ENCODE measurements at regions not wholly inside any gene's neighbourhood (a gene's known extent, or its start where the extent isn't known, plus 50 kb on each side); places are given as distances from the start of the nearest gene placed in this dataset.
"Not testable (repeated sequence)": the region's sequence is repeated elsewhere in the genome, so short reads cannot be mapped to it uniquely, and the experiment has no call there.

DNA sequence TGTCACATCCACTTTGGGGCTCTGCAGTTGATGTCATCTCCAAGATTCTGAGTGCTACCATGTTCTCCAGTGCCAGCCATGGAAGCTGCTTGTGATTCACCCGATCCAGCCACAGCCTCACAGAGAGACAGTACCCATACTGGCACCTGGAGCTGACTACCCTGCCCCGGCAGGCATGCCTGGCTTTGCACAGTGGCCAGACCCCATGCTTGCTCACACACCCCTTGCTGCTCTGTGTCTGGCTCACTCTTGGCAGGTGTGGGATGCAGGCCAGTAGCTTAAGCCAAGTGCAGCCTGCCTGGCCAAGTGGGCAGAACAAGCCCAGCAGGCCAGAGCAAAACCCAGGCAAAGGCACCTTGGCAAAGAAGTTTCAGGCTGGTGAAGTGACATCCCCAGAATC is 828.4 kb upstream of the VRK2 start:
- no peaks in the 10 kb centered on the region for H3F3A ChIP-seq (ENCODE audit: insufficient read depth, low read length)
- no peak overlapping the region for H3K4me3 ChIP-seq (ENCODE audit: low read length)
- H3K27me3 ChIP-seq (replicated peaks; ENCODE audit: insufficient read depth, low read length) = no peaks in the 10 kb centered on the region
- no peak for DNase-seq
- H3K27ac ChIP-seq (ENCODE audit: low read length) = no peak overlapping the region
- H3K9me3 ChIP-seq (replicated peaks; ENCODE audit: insufficient read depth, low read length) = no peaks in the 10 kb centered on the region
- no peak overlapping the region for H2AFZ ChIP-seq (ENCODE audit: low read length)
- no peak overlapping the region for H3K4me2 ChIP-seq (ENCODE audit: low read depth, low read length)
- H3K9me2 ChIP-seq (replicated peaks; ENCODE audit: insufficient read depth, low read length) = no peaks in the 10 kb centered on the region
- H3K79me2 ChIP-seq (ENCODE audit: low read length) = no peaks in the 10 kb centered on the region
- no peaks in the 10 kb centered on the region for H3K4me1 ChIP-seq (ENCODE audit: low read length)
- H3K9ac ChIP-seq (ENCODE audit: low read length) = no peak overlapping the region
- no peaks in the 10 kb centered on the region for H3K36me3 ChIP-seq (replicated peaks; ENCODE audit: insufficient read depth, low read length)
- H4K20me1 ChIP-seq (ENCODE audit: insufficient read depth, low read length) = no peaks in the 10 kb centered on the region
- TF ChIP-seq, protein P1, sequence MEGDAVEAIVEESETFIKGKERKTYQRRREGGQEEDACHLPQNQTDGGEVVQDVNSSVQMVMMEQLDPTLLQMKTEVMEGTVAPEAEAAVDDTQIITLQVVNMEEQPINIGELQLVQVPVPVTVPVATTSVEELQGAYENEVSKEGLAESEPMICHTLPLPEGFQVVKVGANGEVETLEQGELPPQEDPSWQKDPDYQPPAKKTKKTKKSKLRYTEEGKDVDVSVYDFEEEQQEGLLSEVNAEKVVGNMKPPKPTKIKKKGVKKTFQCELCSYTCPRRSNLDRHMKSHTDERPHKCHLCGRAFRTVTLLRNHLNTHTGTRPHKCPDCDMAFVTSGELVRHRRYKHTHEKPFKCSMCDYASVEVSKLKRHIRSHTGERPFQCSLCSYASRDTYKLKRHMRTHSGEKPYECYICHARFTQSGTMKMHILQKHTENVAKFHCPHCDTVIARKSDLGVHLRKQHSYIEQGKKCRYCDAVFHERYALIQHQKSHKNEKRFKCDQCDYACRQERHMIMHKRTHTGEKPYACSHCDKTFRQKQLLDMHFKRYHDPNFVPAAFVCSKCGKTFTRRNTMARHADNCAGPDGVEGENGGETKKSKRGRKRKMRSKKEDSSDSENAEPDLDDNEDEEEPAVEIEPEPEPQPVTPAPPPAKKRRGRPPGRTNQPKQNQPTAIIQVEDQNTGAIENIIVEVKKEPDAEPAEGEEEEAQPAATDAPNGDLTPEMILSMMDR (IDR thresholded peaks at IDR 0.05; ENCODE audit: low read length) = no peak
- no peak for TF ChIP-seq EZH2 (optimal IDR thresholded peaks at IDR 0.05; ENCODE audit: low read depth, low read length)

DNA sequence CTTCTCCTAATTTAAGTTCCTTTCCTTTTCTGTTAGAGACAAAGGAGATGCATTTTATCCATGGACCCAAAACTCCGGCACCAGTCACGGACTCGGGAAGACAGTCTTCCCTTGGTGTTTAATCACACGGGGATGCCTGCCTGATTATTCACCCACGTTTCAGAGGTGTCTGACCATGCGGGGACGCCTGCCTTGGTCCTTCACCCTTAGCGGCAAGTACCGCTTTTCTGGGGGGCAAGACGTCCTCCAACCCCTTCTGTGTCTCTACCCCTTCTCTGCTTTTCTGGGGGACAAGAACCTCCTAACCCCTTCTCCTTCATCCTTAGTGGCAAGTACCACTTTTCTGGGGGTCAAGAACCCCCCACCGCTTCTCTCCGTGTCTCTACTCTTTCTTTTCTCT is 816.9 kb upstream of the VRK2 start:
- H3K4me2 ChIP-seq (ENCODE audit: low read depth, low read length); H3K27ac ChIP-seq (ENCODE audit: low read length); H3K36me3 ChIP-seq (replicated peaks; ENCODE audit: insufficient read depth, low read length); H3K4me3 ChIP-seq (ENCODE audit: low read length); H4K20me1 ChIP-seq (ENCODE audit: insufficient read depth, low read length); H2AFZ ChIP-seq (ENCODE audit: low read length); H3K27me3 ChIP-seq (replicated peaks; ENCODE audit: insufficient read depth, low read length); DNase-seq; H3K79me2 ChIP-seq (ENCODE audit: low read length); H3F3A ChIP-seq (ENCODE audit: insufficient read depth, low read length); H3K9ac ChIP-seq (ENCODE audit: low read length); H3K9me3 ChIP-seq (replicated peaks; ENCODE audit: insufficient read depth, low read length); H3K4me1 ChIP-seq (ENCODE audit: low read length); H3K9me2 ChIP-seq (replicated peaks; ENCODE audit: insufficient read depth, low read length): not testable (repeated sequence)

DNA sequence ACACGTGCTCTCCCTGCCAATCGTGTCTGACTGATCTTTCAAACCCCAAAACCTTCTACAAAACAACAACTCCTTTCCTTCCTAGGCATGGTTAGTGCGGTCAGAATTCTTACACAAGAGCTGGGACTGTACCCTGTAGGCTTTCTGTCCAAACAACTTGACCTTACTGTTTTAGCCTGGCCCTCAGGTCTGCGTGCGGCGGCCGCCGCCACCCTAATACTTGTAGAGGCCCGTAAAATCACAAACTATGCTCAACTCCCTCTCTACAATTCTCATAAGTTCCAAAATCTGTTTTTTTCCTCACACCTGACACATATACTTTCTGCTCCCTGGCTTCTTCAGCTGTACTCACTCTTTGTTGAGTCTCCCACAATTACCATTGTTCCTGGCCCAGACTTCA is 814.3 kb upstream of the VRK2 start:
- H3K36me3 ChIP-seq (replicated peaks; ENCODE audit: insufficient read depth, low read length); DNase-seq; H3K27ac ChIP-seq (ENCODE audit: low read length); H3K9ac ChIP-seq (ENCODE audit: low read length); H2AFZ ChIP-seq (ENCODE audit: low read length); H3K9me3 ChIP-seq (replicated peaks; ENCODE audit: insufficient read depth, low read length); H3K4me1 ChIP-seq (ENCODE audit: low read length); H3K27me3 ChIP-seq (replicated peaks; ENCODE audit: insufficient read depth, low read length); H3F3A ChIP-seq (ENCODE audit: insufficient read depth, low read length); H3K4me3 ChIP-seq (ENCODE audit: low read length); H4K20me1 ChIP-seq (ENCODE audit: insufficient read depth, low read length); H3K9me2 ChIP-seq (replicated peaks; ENCODE audit: insufficient read depth, low read length); H3K79me2 ChIP-seq (ENCODE audit: low read length); H3K4me2 ChIP-seq (ENCODE audit: low read depth, low read length): not testable (repeated sequence)

DNA sequence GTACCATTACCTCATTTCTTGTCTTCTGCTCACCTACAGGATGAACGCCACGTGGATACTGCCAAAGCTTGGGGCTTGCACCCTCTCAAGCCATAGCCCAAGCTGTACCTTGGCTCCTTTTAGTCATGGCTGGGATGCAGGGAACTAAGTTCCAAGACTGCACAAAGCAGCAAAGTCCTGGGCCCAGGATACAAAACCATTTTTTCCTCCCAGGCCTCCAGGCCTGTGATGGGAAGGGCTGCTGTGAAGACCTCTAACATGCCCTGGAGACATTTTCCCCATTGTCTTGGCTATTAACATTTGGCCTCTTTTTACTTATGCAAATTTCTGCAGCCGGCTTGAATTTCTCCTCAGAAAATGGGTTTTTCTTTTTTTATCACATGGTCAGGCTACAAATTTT is 795.1 kb upstream of the VRK2 start:
- H3K4me2 ChIP-seq (ENCODE audit: low read depth, low read length); H3K36me3 ChIP-seq (replicated peaks; ENCODE audit: insufficient read depth, low read length); H3K4me1 ChIP-seq (ENCODE audit: low read length); H3K27ac ChIP-seq (ENCODE audit: low read length); H3K27me3 ChIP-seq (replicated peaks; ENCODE audit: insufficient read depth, low read length); H3K9me2 ChIP-seq (replicated peaks; ENCODE audit: insufficient read depth, low read length); H3K9me3 ChIP-seq (replicated peaks; ENCODE audit: insufficient read depth, low read length); H3K9ac ChIP-seq (ENCODE audit: low read length); H3K4me3 ChIP-seq (ENCODE audit: low read length); H3K79me2 ChIP-seq (ENCODE audit: low read length); H4K20me1 ChIP-seq (ENCODE audit: insufficient read depth, low read length); DNase-seq; H3F3A ChIP-seq (ENCODE audit: insufficient read depth, low read length); H2AFZ ChIP-seq (ENCODE audit: low read length): not testable (repeated sequence)

DNA sequence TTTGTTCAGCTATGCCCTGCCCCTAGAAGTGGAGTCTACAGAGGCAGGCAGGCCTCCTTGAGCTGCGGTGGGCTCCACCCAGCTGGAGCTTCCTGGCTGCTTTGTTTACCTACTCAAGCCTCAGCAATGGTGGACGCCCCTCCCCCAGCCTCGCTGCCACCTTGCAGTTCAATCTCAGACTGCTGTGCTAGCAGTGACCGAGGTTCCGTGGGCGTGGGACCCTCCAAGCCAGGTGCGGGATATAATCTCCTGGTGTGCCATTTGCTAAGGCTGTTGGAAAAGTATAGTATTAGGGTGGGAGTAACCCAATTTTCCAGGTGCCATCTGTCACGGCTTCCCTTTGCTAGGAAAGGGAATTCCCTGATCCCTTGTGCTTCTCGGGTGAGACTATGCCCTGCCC is 770.2 kb upstream of the VRK2 start:
- not testable (repeated sequence) for H3K4me2 ChIP-seq (ENCODE audit: low read depth, low read length); DNase-seq; H2AFZ ChIP-seq (ENCODE audit: low read length); H3K79me2 ChIP-seq (ENCODE audit: low read length); H3K9ac ChIP-seq (ENCODE audit: low read length); H3K36me3 ChIP-seq (replicated peaks; ENCODE audit: insufficient read depth, low read length); H3K27ac ChIP-seq (ENCODE audit: low read length); H3K9me2 ChIP-seq (replicated peaks; ENCODE audit: insufficient read depth, low read length); H3K4me1 ChIP-seq (ENCODE audit: low read length); H3K9me3 ChIP-seq (replicated peaks; ENCODE audit: insufficient read depth, low read length); H3F3A ChIP-seq (ENCODE audit: insufficient read depth, low read length); H3K27me3 ChIP-seq (replicated peaks; ENCODE audit: insufficient read depth, low read length); H4K20me1 ChIP-seq (ENCODE audit: insufficient read depth, low read length); H3K4me3 ChIP-seq (ENCODE audit: low read length)
